ENCODE measurements at regions not wholly inside any gene's neighbourhood (a gene's known extent, or its start where the extent isn't known, plus 50 kb on each side); places are given as distances from the start of the nearest gene placed in this dataset.

GRCh38 chr2:221142341-221142740 is 429.8 kb downstream of the EPHA4 start:
- in situ Hi-C loops (cut with MboI; ENCODE audit: low sequenced_read_pairs) = no loop called here

- in situ Hi-C loops (cut with MboI; ENCODE audit: low sequenced_read_pairs) = no loop called here
Observed at GRCh38 chr2:221143231-221143630, 428.9 kb downstream of the EPHA4 start.

- in situ Hi-C loops (cut with MboI; ENCODE audit: low sequenced_read_pairs) = no loop called here
Observed at GRCh38 chr2:221144909-221145308, 427.2 kb downstream of the EPHA4 start.

GRCh38 chr2:221145396-221145795 is 426.7 kb downstream of the EPHA4 start:
- in situ Hi-C loops (cut with MboI; ENCODE audit: low sequenced_read_pairs) = no loop called here

- in situ Hi-C loops (cut with MboI; ENCODE audit: low sequenced_read_pairs) = no loop called here
Observed at GRCh38 chr2:221153226-221153625, 418.9 kb downstream of the EPHA4 start.

GRCh38 chr2:221154176-221154575 is 417.9 kb downstream of the EPHA4 start:
- in situ Hi-C loops (cut with MboI; ENCODE audit: low sequenced_read_pairs) = no loop called here

- in situ Hi-C loops (cut with MboI; ENCODE audit: low sequenced_read_pairs) = no loop called here
Observed at GRCh38 chr2:221156062-221156734, 415.9 kb downstream of the EPHA4 start.

GRCh38 chr2:221161186-221161585 is 410.9 kb downstream of the EPHA4 start:
- in situ Hi-C loops (cut with MboI; ENCODE audit: low sequenced_read_pairs) = no loop called here

- in situ Hi-C loops (cut with MboI; ENCODE audit: low sequenced_read_pairs) = no loop called here
Observed at GRCh38 chr2:221166292-221166691, 405.8 kb downstream of the EPHA4 start.

GRCh38 chr2:221167561-221167960 is 404.5 kb downstream of the EPHA4 start:
- in situ Hi-C loops (cut with MboI; ENCODE audit: low sequenced_read_pairs) = no loop called here

GRCh38 chr2:221169724-221170123 is 402.4 kb downstream of the EPHA4 start:
- in situ Hi-C loops (cut with MboI; ENCODE audit: low sequenced_read_pairs) = no loop called here

GRCh38 chr2:221170548-221170947 is 401.6 kb downstream of the EPHA4 start:
- in situ Hi-C loops (cut with MboI; ENCODE audit: low sequenced_read_pairs) = no loop called here

- in situ Hi-C loops (cut with MboI; ENCODE audit: low sequenced_read_pairs) = no loop called here
Observed at GRCh38 chr2:221176667-221177066, 395.4 kb downstream of the EPHA4 start.

GRCh38 chr2:221178139-221178538 is 394.0 kb downstream of the EPHA4 start:
- in situ Hi-C loops (cut with MboI; ENCODE audit: low sequenced_read_pairs) = no loop called here

GRCh38 chr2:221186873-221187272 is 385.2 kb downstream of the EPHA4 start:
- in situ Hi-C loops (cut with MboI; ENCODE audit: low sequenced_read_pairs) = no loop called here

- in situ Hi-C loops (cut with MboI; ENCODE audit: low sequenced_read_pairs) = no loop called here
Observed at GRCh38 chr2:221189431-221190067, 382.6 kb downstream of the EPHA4 start.

- in situ Hi-C loops (cut with MboI; ENCODE audit: low sequenced_read_pairs) = no loop called here
Observed at GRCh38 chr2:221195829-221196228, 376.3 kb downstream of the EPHA4 start.

- in situ Hi-C loops (cut with MboI; ENCODE audit: low sequenced_read_pairs) = no loop called here
Observed at GRCh38 chr2:221197225-221197856, 374.8 kb downstream of the EPHA4 start.

GRCh38 chr2:221198309-221198708 is 373.8 kb downstream of the EPHA4 start:
- in situ Hi-C loops (cut with MboI; ENCODE audit: low sequenced_read_pairs) = no loop called here

- in situ Hi-C loops (cut with MboI; ENCODE audit: low sequenced_read_pairs) = no loop called here
Observed at GRCh38 chr2:221200184-221200839, 371.8 kb downstream of the EPHA4 start.

- in situ Hi-C loops (cut with MboI; ENCODE audit: low sequenced_read_pairs) = no loop called here
Observed at GRCh38 chr2:221202431-221202830, 369.7 kb downstream of the EPHA4 start.

- in situ Hi-C loops (cut with MboI; ENCODE audit: low sequenced_read_pairs) = no loop called here
Observed at GRCh38 chr2:221203125-221203524, 369.0 kb downstream of the EPHA4 start.

All from HL-60/S4 (cell line).